Astrocyte (in vitro differentiated cells and primary cell): ENCODE measurements at regions not wholly inside any gene's neighbourhood (a gene's known extent, or its start where the extent isn't known, plus 50 kb on each side); places are given as distances from the start of the nearest gene placed in this dataset.

Experiments used
- DNase-seq: peaks from one replicate; pipeline ENCODE4 v3.0.0-alpha.2; 2010; ENCODE audit warnings: low read depth
- FAIRE-seq: peaks from 2 replicates; lab custom pipeline; 2011; peaks lifted over from hg19 to GRCh38; lab: Jason Lieb, UNC
- H2AFZ ChIP-seq: 2 replicates; pipeline ENCODE4 v1.6.0; 2012; ENCODE audit warnings: low read depth, low read length, inconsistent platforms
- H3K27ac ChIP-seq: 2 replicates; pipeline ENCODE4 v1.5.1; 2011; ENCODE audit warnings: low read depth, low read length, inconsistent platforms
- H3K27me3 ChIP-seq: 2 replicates; pipeline ENCODE4 v1.6.0; 2011; ENCODE audit warnings: low read length, inconsistent platforms; ENCODE audit not compliant: insufficient read depth
- H3K36me3 ChIP-seq: 2 replicates; pipeline ENCODE4 v1.5.1; 2011; ENCODE audit warnings: low read length, inconsistent platforms; ENCODE audit not compliant: insufficient read depth
- H3K4me1 ChIP-seq: 2 replicates; pipeline ENCODE4 v1.5.1; 2011; ENCODE audit warnings: low read length, inconsistent platforms; ENCODE audit not compliant: insufficient read depth
- H3K4me2 ChIP-seq: 2 replicates; pipeline ENCODE4 v1.6.0; 2012; ENCODE audit warnings: low read length, inconsistent platforms
- H3K4me3 ChIP-seq: 2 replicates; pipeline ENCODE4 v1.5.1; 2011; ENCODE audit warnings: low read depth, mild to moderate bottlenecking, low read length, inconsistent platforms; ENCODE audit not compliant: insufficient read depth
- H3K79me2 ChIP-seq: 2 replicates; pipeline ENCODE4 v1.6.0; 2012; ENCODE audit warnings: mild to moderate bottlenecking, low read length, inconsistent platforms; ENCODE audit not compliant: insufficient read depth
- H3K9ac ChIP-seq: 2 replicates; pipeline ENCODE4 v1.6.0; 2012; ENCODE audit warnings: mild to moderate bottlenecking, low read length, inconsistent platforms
- H3K9me3 ChIP-seq: 2 replicates; pipeline ENCODE4 v1.5.1; 2012; ENCODE audit warnings: low read depth, mild to moderate bottlenecking, low read length, inconsistent platforms; ENCODE audit not compliant: insufficient read depth
- H4K20me1 ChIP-seq: 2 replicates; pipeline ENCODE4 v1.6.0; 2012; ENCODE audit warnings: low read length, inconsistent platforms; ENCODE audit not compliant: insufficient read depth
- H3K27ac Mint-ChIP-seq: one replicate; pipeline ENCODE4 v1.8.0; 2021; ENCODE audit warnings: mild to moderate bottlenecking, mixed read lengths; ENCODE audit not compliant: unreplicated experiment
- H3K27me3 Mint-ChIP-seq: one replicate; pipeline ENCODE4 v1.8.0; 2021; ENCODE audit warnings: low read depth, mixed read lengths; ENCODE audit not compliant: unreplicated experiment
- H3K36me3 Mint-ChIP-seq: one replicate; pipeline ENCODE4 v1.8.0; 2021; ENCODE audit warnings: low read depth, mixed read lengths; ENCODE audit not compliant: unreplicated experiment
- H3K4me1 Mint-ChIP-seq: one replicate; pipeline ENCODE4 v1.8.0; 2021; ENCODE audit warnings: low read depth, mixed read lengths; ENCODE audit not compliant: unreplicated experiment
- H3K4me3 Mint-ChIP-seq: one replicate; pipeline ENCODE4 v1.8.0; 2021; ENCODE audit warnings: mild to moderate bottlenecking, moderate library complexity, mixed read lengths; ENCODE audit not compliant: unreplicated experiment
- H3K9me3 Mint-ChIP-seq: one replicate; pipeline ENCODE4 v1.8.0; 2021; ENCODE audit warnings: mild to moderate bottlenecking, mixed read lengths; ENCODE audit not compliant: unreplicated experiment
- EZH2 ChIP-seq: IDR thresholded peaks from 2 replicates; pipeline ENCODE4 v1.6.1; 2012; ENCODE audit warnings: mild to moderate bottlenecking, low read length, inconsistent platforms; ENCODE audit not compliant: insufficient read depth
- TF ChIP-seq, protein P1 (sequence below): IDR thresholded peaks from 2 replicates; pipeline ENCODE4 v1.5.1; 2011; ENCODE audit warnings: low read depth, mild to moderate bottlenecking, inconsistent platforms, low read length, moderate library complexity; ENCODE audit not compliant: insufficient read depth

DNA sequence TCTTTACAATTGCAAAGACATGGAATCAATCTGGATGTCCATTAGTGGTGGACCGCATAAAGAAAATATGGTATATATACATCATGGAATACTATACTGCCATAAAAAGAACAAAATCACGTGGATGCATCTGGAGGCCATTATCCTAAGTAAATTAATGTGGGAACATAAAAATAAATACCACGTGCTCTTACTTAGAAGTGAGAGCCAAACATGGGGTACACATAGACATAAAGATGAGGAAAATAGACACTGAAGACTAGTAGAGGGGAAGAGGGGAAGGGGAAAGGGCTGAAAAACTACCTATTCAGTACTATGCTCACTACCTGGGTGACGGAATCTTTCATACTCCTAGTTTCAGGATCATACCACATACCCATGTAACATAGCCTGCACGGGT, 179.3 kb upstream of the TECRL start:
- Histone ChIP-seq H3K36me3 (no peaks in the 10 kb centered on the region), H3K4me3 (no peak overlapping the region), H4K20me1 (no peaks in the 10 kb centered on the region), H3K79me2 (no peaks in the 10 kb centered on the region), H2AFZ (no peak overlapping the region), H3K9me3 (peaks cover 2% of the 10 kb centered on the region), H3K4me1 (no peaks in the 10 kb centered on the region), H3K27me3 (no peaks in the 10 kb centered on the region), H3K27ac (no peak overlapping the region), H3K4me2 (no peak overlapping the region), H3K9ac (no peak overlapping the region)
- H3K4me1 Mint-ChIP-seq, result no peaks in the 10 kb centered on the region
- DNase-seq, result no peak
- H3K27me3 Mint-ChIP-seq, result no peaks in the 10 kb centered on the region
- H3K4me3 Mint-ChIP-seq, result no peak overlapping the region
- TF ChIP-seq, protein P1, sequence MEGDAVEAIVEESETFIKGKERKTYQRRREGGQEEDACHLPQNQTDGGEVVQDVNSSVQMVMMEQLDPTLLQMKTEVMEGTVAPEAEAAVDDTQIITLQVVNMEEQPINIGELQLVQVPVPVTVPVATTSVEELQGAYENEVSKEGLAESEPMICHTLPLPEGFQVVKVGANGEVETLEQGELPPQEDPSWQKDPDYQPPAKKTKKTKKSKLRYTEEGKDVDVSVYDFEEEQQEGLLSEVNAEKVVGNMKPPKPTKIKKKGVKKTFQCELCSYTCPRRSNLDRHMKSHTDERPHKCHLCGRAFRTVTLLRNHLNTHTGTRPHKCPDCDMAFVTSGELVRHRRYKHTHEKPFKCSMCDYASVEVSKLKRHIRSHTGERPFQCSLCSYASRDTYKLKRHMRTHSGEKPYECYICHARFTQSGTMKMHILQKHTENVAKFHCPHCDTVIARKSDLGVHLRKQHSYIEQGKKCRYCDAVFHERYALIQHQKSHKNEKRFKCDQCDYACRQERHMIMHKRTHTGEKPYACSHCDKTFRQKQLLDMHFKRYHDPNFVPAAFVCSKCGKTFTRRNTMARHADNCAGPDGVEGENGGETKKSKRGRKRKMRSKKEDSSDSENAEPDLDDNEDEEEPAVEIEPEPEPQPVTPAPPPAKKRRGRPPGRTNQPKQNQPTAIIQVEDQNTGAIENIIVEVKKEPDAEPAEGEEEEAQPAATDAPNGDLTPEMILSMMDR, result no peak
- no peak for TF ChIP-seq EZH2
- no peak for FAIRE-seq
- H3K36me3 Mint-ChIP-seq, result no peaks in the 10 kb centered on the region
- peaks cover 5% of the 10 kb centered on the region for H3K9me3 Mint-ChIP-seq
- H3K27ac Mint-ChIP-seq, result no peak overlapping the region

DNA sequence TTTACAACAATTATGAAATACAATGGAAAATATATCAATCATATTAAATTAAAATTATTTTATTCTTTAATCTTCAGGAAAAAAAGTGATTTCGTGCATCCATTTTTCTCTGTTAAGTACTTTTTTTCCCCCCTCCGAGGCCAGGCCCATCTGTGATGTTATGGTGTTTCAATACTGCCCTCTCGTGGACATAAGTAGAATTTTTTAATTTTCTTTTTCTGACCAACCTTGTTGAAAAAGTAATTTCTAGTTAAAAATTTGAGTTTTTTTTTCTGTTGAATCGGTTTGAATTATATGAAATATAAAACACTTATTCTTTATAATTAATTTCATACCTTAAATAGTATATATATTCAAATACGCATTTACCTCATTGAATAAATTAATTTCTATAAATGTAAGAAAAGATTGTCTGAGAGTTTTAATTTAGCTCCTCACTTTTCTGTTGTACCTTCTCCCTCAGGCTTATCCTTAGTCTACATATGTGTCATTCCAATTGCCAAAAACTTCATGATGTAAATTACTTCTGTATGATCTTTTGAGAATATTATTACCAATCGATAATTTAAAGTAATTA, 175.8 kb upstream of the TECRL start:
- Histone ChIP-seq H3K36me3 (no peaks in the 10 kb centered on the region), H3K4me3 (no peak overlapping the region), H2AFZ (no peak overlapping the region), H3K79me2 (no peaks in the 10 kb centered on the region), H3K9ac (no peak overlapping the region), H3K4me2 (no peak overlapping the region), H4K20me1 (no peaks in the 10 kb centered on the region), H3K9me3 (peaks cover 2% of the 10 kb centered on the region), H3K4me1 (no peaks in the 10 kb centered on the region), H3K27ac (no peak overlapping the region), H3K27me3 (no peaks in the 10 kb centered on the region)
- Mint-ChIP-seq H3K27ac (no peak overlapping the region), H3K36me3 (no peaks in the 10 kb centered on the region), H3K27me3 (no peaks in the 10 kb centered on the region), H3K9me3 (peaks cover 5% of the 10 kb centered on the region), H3K4me3 (no peak overlapping the region), H3K4me1 (peaks cover 7% of the 10 kb centered on the region)
- FAIRE-seq (no peak), DNase-seq (peak; percentile 32)
- TF ChIP-seq, protein P1, result peak; percentile 54
- no peak for TF ChIP-seq EZH2

DNA sequence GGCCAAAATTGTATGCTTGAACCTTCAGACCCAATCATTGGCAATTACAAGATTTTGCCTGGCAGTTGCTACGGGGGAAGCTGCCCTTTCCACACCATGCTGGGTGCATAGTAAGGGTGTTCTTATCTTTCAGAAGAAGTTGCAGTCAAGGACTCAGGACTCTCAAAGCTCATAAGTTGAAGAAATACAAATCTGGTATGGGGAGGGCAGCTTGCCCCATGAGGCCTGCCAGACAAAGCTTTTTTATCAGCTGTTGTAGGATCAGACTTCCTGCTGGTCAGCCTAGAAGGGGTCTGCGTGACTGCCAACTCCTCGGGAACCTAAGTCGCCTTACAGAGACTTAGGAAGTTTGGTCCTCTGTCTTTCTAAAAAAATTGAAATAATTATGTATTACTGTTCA, 174.9 kb upstream of the TECRL start:
- H3K4me3 ChIP-seq, result no peak overlapping the region
- Mint-ChIP-seq H3K27me3 (no peaks in the 10 kb centered on the region), H3K4me3 (no peak overlapping the region), H3K9me3 (no peaks in the 10 kb centered on the region), H3K36me3 (no peaks in the 10 kb centered on the region), H3K4me1 (peaks cover 7% of the 10 kb centered on the region), H3K27ac (no peak overlapping the region)
- H3K27me3 ChIP-seq, result no peaks in the 10 kb centered on the region
- H3K4me2 ChIP-seq, result no peak overlapping the region
- H3K27ac ChIP-seq, result no peak overlapping the region
- DNase-seq (no peak), FAIRE-seq (no peak)
- H3K79me2 ChIP-seq, result no peaks in the 10 kb centered on the region
- H3K36me3 ChIP-seq, result no peaks in the 10 kb centered on the region
- H2AFZ ChIP-seq, result no peak overlapping the region
- TF ChIP-seq, protein P1, result no peak
- no peak for TF ChIP-seq EZH2
- no peaks in the 10 kb centered on the region for H3K9me3 ChIP-seq
- no peak overlapping the region for H3K9ac ChIP-seq
- H3K4me1 ChIP-seq, result no peaks in the 10 kb centered on the region
- no peaks in the 10 kb centered on the region for H4K20me1 ChIP-seq
